ENCODE measurements at regions not wholly inside any gene's neighbourhood (a gene's known extent, or its start where the extent isn't known, plus 50 kb on each side); places are given as distances from the start of the nearest gene placed in this dataset.

DNA sequence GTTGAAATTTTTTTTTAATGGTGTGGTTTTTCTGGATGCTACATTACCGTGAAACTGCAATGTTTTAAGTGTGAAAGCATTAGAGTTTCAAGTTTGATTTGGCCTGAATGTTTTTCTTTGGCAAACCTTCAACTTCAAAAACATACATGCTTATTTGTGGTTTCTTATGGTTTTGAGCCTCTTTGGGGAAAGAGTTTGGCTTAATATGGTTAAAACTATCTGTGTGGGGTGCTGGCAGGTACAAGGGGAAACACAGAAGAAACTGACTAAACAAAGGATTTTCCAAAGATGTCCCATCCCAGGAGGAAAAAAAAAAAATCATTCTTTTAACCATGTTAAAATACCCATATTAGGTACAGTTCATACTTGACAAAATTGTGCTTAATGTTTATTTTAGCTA, 121.1 kb downstream of the HGF start:
- no peak for DNase-seq (ENCODE audit: low read depth)

GRCh38 chr7:81645435-81645834, 124.4 kb downstream of the HGF start:
- DNase-seq (ENCODE audit: low read depth) = no peak

GRCh38 chr7:81641873-81642272, 128.0 kb downstream of the HGF start:
- no peak for DNase-seq (ENCODE audit: low read depth)

DNA sequence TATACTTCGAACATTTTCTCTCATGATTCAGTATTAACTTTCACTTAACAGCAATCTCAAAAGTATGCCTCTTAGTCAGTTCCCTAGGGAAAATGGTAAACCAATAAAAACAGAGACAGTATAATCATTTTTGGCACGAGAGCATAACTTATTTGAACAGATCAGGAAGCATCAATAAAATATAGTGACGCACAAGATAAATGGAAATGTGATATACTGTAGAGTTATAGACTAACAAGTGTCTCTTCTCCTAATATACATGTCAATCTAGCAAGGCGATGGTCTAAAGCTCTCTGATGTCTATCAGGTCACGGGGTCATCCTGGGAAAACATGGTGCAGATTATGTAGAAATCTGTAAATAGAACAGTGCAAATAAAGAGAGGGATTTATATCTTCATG, 131.6 kb downstream of the HGF start:
- no peak for DNase-seq (ENCODE audit: low read depth)

DNA sequence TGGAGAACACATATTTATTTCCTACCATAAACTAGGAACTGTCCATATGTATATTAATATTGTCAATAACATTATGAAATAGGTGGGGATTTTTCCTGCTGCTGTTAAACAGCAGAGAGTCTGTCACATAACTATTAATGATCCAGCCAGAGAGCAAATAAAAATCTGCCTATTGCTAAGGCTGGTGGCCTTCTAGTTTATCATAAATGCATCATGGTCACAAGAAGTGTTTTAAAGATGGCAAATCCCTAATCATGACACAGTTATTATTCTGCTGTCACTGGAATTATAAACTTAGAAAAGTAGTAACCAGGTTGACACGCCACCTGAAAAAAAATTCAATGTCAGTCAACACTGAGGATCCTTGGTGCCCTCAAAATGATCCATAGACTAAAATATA, 132.3 kb downstream of the HGF start:
- no peak for DNase-seq (ENCODE audit: low read depth)

DNA sequence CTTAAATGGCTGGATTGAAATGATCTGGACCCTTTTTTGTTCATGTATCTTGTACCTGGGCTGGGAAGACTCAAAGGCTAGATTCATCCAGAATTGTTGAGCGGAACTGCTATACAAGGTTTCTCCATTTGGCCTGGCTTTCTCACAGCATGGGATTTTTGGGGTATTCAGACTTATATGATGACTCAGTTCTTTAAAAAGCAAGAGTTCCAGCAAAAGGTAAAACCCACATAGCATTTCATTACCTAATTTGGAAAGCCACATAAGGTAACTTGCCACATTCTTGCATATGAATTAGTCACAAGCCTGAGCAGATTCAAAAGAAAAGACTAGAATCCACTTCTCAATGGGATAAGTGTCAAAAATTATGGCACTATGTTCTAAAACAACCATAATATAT, 137.4 kb downstream of the HGF start:
- DNase-seq (ENCODE audit: low read depth) = no peak

DNA sequence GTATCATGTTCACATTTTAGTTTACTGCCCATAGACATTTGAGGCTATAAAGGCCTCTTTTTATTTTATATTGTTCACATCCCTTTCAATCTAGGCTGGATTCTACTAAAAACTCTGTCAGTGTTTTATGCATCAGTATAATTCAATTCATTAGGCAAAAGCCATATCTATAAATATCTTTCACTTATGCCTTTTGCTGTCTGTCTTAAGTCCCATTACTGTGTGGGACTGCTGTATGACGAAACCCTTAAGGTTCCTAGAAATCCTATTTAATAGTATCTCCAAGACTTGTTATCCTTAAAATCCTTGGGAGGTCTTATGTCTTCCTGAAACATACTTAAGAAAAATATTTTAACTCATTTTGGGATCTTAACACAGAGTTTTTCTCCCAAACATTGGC, 139.2 kb downstream of the HGF start:
- DNase-seq (ENCODE audit: low read depth) = no peak

DNA sequence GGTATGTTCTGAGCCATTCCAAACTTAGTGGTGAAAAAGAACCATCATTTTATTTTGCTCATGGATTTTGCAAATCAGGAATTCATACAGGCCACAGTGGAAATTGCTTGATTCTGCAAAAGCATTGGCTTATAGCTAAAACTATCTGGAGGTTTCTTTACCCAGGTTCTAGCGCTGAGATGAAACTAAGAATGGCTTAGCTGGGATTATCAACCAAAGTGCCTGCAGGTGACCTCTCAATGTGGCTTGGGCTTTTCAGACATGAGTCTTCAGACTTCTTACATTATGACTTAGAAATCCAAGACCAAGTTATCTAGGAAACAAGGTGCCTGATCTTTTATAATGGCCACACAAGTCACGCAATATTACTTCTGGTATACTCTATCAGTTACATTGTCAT, 140.1 kb downstream of the HGF start:
- no peak for DNase-seq (ENCODE audit: low read depth)

- no peak for DNase-seq (ENCODE audit: low read depth)
These were observed 140.9 kb downstream of the HGF start for GRCh38 chr7:81628951-81629350.

DNA sequence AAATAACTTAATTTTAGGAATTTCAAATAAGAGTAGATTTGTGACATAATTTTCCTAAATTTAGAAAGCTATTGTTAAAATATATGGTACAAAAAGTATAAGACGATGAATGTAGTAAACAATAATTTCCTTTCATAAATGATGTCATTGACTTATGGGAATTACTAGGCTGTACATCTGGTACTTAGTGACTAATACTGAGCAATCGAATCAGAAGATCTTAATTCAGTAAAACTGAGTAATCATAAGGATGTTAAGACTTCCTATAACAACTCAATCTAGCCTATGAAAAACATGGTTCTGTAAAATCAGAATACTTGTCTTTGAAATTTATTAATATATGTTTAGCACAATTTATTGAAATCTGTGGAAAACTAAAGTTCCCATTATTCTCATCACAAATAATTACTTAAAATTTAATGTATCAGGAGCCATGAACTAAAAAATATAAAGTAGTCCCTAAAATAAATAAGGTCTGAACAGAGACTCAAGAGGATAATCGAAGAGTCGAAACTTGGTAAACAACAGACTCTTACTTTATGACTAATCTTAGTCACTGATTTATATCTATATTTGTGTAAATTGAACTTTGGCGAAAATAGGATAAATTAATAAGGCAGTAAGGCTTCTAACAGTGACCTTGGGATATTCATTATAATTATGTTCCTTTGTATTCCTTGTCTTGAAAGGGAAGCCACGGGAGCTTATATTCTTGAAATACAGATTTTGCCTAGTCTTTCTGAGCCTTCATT, 142.1 kb downstream of the HGF start:
- no peak for DNase-seq (ENCODE audit: low read depth)

DNA sequence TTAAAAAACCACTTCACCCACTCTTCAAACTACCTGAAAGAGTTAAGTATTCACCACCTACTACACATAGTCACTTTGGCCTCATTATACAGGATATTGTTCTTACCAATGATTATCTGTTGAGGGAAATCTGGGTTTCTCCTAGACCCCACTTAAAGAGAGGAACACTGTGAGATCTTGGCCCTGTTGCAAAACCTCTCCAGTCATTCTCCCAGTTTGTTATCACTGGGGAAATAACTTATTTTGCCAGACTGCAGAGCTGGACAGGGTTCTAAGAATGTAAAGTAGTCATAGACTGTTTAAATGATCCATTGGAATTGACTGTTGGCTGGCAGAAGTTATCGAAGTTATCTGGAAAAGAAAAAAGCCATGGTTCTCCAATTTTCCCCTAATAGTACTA, 143.8 kb downstream of the HGF start:
- DNase-seq (ENCODE audit: low read depth) = no peak

DNA sequence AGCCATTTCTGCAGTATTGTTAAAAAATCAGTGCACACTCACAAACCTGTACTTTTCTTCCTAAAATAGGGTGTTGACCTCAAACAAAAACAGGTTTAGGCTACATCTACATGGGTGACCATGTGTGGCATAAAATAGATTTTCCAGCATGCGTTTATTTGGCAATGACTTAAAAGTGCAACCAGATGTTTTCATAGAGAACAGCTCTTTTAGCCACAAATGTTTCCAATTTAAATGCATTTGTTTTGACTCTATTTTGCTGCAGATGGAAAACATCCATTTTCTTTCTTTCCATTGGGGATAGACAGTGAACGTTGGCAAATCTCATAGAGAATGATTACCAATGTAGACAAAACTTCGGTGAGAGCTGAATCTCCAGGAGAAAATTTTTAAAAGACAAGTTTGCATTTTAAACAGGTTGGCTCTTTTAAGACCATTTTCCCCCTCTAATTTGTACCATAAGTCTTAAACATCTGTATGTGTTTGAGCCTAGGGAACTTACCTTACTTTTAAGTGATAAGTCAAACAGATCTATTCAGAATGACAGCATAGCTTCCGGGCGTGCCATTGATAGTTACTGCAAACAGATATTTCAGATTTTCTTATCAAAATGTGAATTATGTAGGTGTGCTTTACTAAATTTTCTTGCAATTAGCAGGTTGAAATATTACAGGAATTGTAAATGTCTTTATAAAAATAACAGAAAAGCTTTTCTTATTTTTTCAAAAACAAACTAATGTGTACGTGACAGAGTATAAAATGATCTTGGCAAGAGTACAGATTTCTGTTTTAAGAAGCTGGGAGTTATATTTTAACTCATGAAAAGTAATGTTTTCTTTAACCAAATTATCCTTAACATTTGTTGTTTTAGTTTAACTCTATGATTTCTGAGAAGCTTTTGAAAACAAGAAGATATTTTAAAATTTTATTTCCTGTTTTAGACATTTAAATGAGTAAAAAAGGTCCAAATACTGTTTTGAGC, 144.9 kb downstream of the HGF start:
- DNase-seq (ENCODE audit: low read depth) = no peak

- DNase-seq (ENCODE audit: low read depth) = no peak
These were observed 145.7 kb downstream of the HGF start for GRCh38 chr7:81624021-81624592.

DNA sequence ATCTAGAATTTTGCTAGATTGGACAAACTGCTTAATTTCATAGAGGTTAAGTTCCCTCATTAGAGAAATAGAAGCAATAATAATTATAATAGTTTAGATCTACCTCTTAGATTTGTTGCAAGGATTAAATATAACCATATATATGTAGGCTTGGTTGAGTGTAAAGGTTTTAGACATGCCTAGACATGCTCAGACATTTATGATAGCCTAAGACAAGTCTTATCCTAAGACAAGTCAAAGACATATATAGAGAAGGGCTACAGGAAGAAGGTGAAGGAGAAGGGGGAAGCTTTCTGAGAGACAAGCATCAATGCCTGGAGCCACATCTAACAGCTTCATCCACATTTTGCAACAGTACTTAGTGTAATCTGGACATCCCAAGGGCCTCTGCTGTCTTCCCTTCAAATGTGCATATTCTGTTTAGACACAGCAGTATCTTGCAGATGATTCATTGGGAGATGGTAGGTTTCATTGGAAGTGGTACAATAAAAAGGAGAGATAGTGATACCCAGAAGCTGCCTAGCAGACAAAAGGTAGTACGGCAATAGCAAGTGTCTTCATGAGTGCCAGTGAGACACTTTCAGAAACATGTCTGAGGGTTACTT, 146.5 kb downstream of the HGF start:
- DNase-seq (ENCODE audit: low read depth) = no peak

- no peak for DNase-seq (ENCODE audit: low read depth)
These were observed 148.0 kb downstream of the HGF start for GRCh38 chr7:81621893-81622292.

DNA sequence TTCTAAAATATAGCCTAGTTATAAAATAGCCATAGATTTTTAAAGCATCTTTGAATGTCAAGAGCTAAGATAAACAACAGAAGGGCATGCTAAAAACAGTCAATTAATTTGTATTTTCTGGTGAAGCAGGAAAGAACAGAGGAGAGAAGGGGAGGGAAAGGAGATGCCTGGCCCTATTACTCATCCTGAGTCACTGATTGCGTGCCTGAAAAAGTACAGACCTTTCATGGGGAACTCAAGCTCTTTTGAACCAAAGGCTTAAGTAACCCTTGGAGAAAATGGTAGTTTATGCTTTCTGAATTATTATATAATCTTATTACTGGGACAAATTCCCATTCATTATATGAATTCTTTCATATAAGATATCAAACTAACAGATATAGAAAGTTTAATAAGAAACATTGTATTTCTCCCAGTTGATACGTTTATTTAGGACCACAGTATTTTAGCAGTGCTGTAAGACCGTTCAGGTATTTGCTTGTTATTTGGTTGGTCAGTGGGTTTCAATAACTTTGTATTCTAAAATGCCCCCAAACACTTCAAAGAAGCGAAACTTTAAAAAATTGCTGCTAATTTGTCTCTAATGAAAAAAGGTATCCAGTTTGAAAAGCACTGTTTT, 151.3 kb downstream of the HGF start:
- DNase-seq (ENCODE audit: low read depth) = no peak

DNA sequence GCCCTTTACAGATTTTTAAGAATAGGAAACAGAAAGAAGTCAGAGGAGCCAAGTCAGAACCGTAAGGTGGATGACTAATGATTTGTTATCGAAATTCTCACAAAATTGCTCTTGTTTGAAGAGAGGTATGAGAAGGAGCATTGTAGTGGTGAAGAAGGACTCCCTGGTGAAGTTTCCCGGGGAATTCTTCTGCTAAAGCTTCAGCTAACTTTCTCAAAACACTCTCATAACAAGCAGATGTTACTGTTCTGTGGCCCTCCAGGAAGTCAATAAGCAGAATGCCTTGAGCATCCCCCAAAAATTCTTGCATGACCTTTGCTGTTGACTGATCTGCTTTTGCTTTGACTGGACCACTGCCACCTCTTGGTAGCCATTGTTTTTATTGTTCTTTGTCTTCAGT, 152.9 kb downstream of the HGF start:
- no peak for DNase-seq (ENCODE audit: low read depth)

DNA sequence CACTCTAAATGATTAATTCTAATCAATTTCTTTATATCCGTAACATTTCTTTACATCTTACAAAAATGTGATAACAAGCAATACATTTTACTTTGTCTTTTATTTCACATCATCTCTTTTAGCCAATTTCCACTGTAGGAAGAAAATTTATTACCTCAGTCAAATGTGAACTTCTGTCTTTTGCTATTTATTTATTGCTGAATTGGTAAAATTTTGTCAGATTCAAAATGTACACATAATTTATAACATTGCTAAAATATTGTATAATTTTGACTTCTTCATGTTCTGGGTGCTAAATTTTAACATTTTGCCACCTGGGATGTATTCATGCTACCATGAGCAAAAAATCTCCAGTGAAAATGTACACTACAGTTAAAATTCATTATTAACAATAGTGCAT, 158.0 kb downstream of the HGF start:
- DNase-seq (ENCODE audit: low read depth) = no peak

- no peak for DNase-seq (ENCODE audit: low read depth)
These were observed 158.8 kb downstream of the HGF start for GRCh38 chr7:81611040-81611439.

DNA sequence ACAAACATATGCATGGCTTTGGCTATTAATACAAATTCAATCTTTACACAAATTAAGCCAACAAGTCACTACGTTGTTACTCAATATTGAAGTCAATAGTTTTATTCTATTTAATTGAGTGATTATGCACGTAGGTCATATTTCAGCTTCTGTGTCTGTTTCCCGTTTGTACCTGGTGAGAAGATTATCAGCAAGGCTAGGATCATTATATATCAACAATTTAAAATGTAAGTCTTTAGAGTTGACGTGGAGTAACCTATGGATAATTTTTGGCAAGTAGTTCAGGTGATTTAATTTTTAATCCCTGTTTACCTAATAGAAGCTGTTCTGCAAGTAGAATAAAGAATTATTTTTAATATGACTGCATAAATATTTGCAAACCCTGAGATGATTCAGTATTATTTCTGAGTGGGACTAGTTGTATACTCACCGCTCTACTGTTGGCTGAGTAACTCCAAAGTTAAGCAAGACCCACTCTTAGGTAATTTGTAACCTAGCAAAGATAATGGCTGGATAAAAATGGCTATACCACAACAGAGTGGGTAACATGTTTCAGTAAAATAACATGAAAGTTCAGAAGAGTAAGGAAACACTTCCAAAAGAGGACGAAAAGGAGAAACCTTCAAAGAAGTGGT, 161.0 kb downstream of the HGF start:
- DNase-seq (ENCODE audit: low read depth) = no peak

DNA sequence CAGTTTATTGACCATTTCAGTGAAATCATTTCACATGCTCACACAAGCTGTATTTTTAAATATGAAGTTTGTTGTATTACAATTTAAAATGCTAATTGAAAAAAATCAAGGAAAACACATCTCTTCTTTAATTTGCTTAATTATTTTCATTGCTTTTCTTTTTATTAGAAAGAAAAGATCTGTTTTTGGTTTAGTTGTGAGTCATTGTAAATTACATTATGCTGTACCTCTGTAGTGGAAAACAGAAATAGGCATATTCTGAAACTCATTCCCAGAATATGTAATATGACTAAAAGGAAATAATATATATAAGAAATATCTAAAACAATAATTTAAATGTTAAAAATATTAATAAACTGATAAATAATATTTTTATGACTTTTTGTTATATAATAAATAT, 161.9 kb downstream of the HGF start:
- no peak for DNase-seq (ENCODE audit: low read depth)
